Left kidney (tissue), 1 donor: ENCODE measurements at regions not wholly inside any gene's neighbourhood (a gene's known extent, or its start where the extent isn't known, plus 50 kb on each side); places are given as distances from the start of the nearest gene placed in this dataset.
"Not testable (repeated sequence)": the region's sequence is repeated elsewhere in the genome, so short reads cannot be mapped to it uniquely, and the experiment has no call there.

ENCODE experiments used
- DNase-seq: peaks from one replicate; pipeline ENCODE4 v3.0.0-alpha.2; 2013

DNA sequence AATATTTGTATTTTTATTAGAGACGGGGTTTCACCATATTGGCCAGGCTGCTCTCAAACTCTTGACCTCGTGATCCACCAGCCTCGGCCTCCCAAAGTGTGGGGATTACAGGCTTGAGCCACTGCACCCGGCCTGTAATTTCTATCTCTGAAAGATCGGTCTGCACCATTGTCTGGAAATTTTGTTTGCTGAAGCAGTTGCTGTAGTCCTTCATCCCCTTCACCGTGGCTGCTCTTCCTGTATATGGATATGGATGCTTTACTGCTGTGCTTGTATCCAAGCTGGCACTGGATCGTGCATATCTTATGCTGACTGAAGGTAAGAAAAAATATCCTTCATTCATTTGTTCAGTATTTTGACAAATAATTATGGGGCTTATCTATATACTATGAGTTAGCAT, 338.4 kb upstream of the GNPDA2 start:
- DNase-seq, result no peak

- peak; percentile 65 for DNase-seq
Observed at GRCh38 chr4:45063696-45064095, 337.3 kb upstream of the GNPDA2 start.

DNA sequence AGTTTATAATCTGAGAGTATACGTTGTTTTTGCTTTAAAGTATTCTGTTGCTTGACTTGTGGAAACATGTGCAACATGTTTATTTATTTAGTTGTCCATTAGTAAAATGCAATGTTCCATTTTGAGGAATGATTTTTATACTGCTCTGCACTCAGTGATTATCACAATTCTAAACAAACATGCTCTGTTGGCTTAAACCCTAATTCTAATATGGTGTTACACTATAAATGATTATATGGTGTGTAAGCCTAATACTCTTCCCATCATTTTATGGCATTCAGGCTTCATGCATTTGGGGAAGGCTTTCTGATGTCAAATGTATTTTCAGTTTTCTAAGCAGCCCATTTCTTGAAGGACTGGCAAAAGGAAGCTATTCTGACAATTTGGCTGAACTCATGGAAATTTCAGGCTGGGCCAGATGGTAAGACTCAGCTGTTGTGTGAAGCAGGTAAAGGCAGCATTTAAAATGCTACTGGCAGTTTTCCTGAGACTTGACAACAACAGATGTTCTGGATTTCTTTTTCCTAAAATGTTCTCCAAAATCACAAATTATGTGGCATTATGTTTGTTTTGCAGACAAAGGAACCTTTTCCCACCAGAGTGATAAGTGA, 336.7 kb upstream of the GNPDA2 start:
- DNase-seq, result peak; percentile 18

DNA sequence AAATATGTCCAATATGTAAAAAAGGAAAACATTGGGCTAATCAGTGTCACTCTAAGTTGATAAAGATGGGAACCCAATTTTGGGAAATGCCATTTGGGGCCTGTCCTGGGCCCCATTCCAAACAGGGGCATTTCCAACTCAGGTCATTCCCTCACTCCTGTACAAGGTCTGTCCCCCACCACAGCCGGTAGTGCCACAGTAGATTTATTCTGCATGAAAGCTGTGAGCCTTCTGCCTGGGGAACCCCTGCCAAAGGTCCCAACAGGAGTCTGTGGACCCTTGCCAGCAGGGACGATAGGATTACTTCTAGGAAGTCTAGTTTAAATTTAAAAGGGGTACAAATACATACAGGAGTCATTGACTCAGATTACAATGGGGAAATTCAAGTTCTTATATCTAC, 317.6 kb upstream of the GNPDA2 start:
- no peak for DNase-seq

- no peak for DNase-seq
Observed at GRCh38 chr4:45036677-45037076, 310.3 kb upstream of the GNPDA2 start.

GRCh38 chr4:45033676-45034419, 307.5 kb upstream of the GNPDA2 start:
- DNase-seq, result no peak

- no peak for DNase-seq
Observed at GRCh38 chr4:45030059-45030458, 303.7 kb upstream of the GNPDA2 start.

- DNase-seq, result no peak
Observed at GRCh38 chr4:45007508-45007907, 281.2 kb upstream of the GNPDA2 start.

- DNase-seq, result no peak
Observed at GRCh38 chr4:45006078-45006477, 279.7 kb upstream of the GNPDA2 start.

GRCh38 chr4:45004847-45005565, 278.6 kb upstream of the GNPDA2 start:
- no peak for DNase-seq

DNA sequence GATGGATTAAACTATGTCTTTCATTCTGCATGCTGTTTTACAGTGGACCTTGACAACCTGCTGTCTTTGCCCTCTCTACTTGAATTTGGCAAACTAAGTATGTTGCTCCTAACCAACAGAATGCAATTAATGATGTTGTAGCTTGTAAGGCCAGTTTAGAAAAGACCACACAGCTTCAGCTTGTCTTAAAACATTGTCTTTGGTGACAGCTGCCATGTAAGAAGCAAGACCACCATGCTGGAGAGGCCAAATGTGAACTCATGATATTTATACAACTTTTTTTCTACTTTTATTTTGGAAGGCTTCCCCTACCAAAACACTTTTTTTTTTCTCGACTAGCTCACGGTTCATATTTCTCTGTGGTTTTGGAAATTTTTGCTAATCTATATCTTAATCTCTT, 278.0 kb upstream of the GNPDA2 start:
- DNase-seq, result no peak

DNA sequence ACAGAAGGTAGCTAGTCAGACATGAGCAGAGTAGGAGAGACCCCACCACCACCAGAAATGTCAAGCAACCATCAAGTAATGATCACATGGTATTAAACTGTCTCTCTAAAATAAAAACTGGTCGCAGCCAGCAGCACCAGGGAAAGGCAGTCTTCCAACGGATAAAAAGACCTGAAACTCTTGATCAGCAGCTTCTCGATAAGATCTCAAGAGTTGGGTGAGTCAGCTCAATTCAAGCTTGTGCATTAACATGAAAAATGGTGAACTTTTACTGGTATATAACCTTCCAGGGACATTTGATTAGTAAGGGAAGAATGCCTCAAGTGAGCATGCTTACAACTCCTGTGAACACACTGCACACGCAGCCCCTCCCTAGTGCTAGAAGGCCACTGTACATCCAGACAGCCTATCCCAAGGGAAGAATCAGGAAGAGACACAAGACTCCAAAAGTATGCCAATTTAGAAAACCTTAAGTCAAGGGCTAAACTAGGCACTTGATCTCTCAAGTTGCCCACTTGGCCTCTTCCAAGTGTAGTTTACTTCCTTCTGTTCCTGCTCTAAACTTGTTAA, 270.0 kb upstream of the GNPDA2 start:
- no peak for DNase-seq

DNA sequence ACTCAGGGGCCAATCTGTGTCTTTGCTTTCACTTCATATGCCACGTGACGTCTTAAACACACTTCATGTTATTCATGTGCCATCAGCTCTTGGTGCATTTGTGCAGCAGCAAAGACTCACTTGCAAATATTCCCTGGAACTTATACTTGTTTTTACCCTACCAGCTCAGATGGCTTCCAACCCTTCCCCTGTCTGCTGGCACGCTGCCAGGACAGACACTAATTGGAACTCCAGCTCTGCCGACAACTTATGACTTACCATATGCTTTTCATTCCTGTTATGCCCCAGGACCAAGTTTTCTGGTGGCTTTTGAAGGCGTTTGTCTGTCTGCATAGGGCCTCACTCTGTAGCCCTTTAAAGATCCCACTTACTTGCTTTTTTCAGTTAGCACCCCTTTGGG, 261.7 kb upstream of the GNPDA2 start:
- DNase-seq, result no peak

DNA sequence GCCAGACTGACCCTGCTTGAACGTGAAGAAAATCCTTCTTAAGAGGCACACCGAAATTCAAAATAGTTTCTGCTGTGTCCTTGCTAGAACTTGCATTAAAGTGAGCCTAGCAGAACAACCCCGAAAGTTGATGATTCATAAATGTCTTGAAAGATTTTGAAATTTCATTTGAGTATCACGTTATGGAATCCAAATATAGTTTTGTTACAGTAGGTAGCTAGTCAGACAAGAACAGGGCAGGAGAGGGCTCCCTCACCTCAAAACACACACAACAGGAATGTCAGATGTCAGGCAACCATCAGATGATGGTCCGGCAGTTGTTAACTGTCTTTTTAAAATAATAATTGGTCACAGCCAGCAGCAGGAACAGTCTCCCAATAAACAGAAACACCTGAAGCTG, 259.6 kb upstream of the GNPDA2 start:
- no peak for DNase-seq

DNA sequence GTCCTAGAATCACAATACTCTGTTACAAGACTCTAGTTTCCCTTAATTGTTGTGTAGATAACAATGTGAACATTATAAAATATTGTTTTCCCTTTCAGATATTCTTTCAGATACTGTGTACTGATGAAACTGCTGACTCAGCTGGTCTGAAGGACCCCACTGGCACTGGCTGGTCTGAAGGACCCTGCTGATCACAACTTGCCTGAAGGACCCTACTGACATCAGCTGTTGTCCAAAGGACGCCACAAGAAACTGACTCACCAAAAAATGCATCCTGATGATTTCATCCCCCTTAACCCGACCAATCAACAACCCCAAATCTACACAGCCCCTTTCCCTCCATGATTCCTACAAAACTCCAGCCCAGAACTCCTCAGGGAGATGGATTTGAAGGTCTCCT, 258.8 kb upstream of the GNPDA2 start:
- no peak for DNase-seq

GRCh38 chr4:44984083-44984482, 257.7 kb upstream of the GNPDA2 start:
- no peak for DNase-seq

DNA sequence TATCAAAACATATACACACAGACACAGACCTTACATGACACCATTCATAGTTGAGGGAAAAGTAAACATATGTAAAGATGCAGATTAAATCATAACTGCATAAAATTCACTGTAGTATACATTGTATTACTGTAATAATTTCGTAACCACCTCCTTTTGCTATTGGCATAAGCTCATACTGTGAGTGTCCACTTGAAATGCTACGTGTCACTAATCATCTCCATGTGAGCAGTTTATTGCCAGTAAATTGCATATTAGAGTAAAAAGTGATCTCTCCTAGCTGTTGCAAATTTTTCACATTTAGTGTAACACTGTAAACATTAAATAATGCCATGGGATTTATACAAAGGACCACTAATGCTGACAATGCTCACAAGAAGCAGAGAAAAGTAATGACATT, 256.7 kb upstream of the GNPDA2 start:
- DNase-seq, result no peak

GRCh38 chr4:44978020-44978419, 251.7 kb upstream of the GNPDA2 start:
- no peak for DNase-seq

GRCh38 chr4:44965435-44966095, 239.2 kb upstream of the GNPDA2 start:
- DNase-seq, result no peak

GRCh38 chr4:44964086-44964485, 237.7 kb upstream of the GNPDA2 start:
- DNase-seq, result not testable (repeated sequence)

GRCh38 chr4:44961001-44961755, 234.8 kb upstream of the GNPDA2 start:
- no peak for DNase-seq

DNA sequence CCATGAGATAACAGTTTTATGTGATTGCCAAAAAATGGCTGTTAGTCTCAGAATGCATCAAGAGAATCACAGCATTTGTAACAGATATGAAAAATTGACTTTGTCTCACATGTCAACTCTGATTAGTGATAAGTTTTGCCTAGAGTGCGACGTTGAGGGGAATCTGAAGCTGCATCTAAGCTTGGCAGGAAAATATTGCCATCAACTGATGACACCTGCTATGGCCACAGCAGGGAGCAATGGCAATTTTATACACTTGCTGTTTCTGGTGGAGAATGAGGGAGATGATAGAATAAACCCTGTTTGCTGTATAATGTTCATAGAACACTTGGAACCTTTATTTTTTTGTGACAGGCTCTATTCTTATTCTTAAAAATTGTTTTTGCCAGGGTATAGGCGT, 205.4 kb upstream of the GNPDA2 start:
- no peak for DNase-seq
